Common myeloid progenitor, CD34-positive (primary cell): ENCODE measurements at regions not wholly inside any gene's neighbourhood (a gene's known extent, or its start where the extent isn't known, plus 50 kb on each side); places are given as distances from the start of the nearest gene placed in this dataset.
"Not testable (repeated sequence)": the region's sequence is repeated elsewhere in the genome, so short reads cannot be mapped to it uniquely, and the experiment has no call there.

Experiments used
- CTCF ChIA-PET: fragments of 350-600 bp; sonication (Branson Sonifier 250); formaldehyde crosslinking; loops from one replicate; lab custom pipeline; 2021; ENCODE audit warnings: antibody characterized with exemption; lab: Charles Lee
- POLR2A ChIA-PET: fragments of 350-600 bp; sonication (Branson Sonifier 250); formaldehyde crosslinking; loops from one replicate; lab custom pipeline; 2021; ENCODE audit warnings: antibody characterized with exemption; lab: Charles Lee
- DNase-seq, 3 donors: peaks; one replicate each; pipeline versions ENCODE4 v3.0.0 to v3.0.0-alpha.2; 2013
- H3K27ac ChIP-seq, 2 experiments: 1 replicate in 1 of 2; 2 replicates in 1 of 2; pipeline ENCODE4 v1.7.0; 2013; ENCODE audit warnings: inconsistent platforms in 2 of 2, low read length in 2 of 2, mild to moderate bottlenecking in 2 of 2, low read depth in 1 of 2, moderate library complexity in 1 of 2; ENCODE audit not compliant: severe bottlenecking in 2 of 2, insufficient read depth in 1 of 2, poor library complexity in 1 of 2
- H3K27me3 ChIP-seq, 5 experiments: replicated peaks in 2 of 5; 1 replicate in 3 of 5; 2 replicates in 2 of 5; pipeline versions ENCODE4 v1.6.1 to v1.7.0; 2013; ENCODE audit warnings: low read length in 4 of 5, mild to moderate bottlenecking in 2 of 5, moderate library complexity in 2 of 5, inconsistent platforms in 1 of 5; ENCODE audit not compliant: insufficient read depth in 5 of 5, control insufficient read depth in 4 of 5
- H3K36me3 ChIP-seq, 4 experiments: 1 replicate in 2 of 4; 2 replicates in 2 of 4; pipeline versions ENCODE4 v1.6.1 to v1.7.0; 2013; ENCODE audit warnings: low read length in 3 of 4, control low read depth in 1 of 4, mild to moderate bottlenecking in 1 of 4; ENCODE audit not compliant: control insufficient read depth in 4 of 4, insufficient read depth in 4 of 4
- H3K4me1 ChIP-seq, 4 experiments: 1 replicate in 3 of 4; 2 replicates in 1 of 4; pipeline versions ENCODE4 v1.6.1 to v1.7.1; 2013; ENCODE audit warnings: low read length in 3 of 4, mild to moderate bottlenecking in 3 of 4, control low read depth in 1 of 4, inconsistent platforms in 1 of 4, moderate library complexity in 1 of 4; ENCODE audit not compliant: control insufficient read depth in 4 of 4, insufficient read depth in 4 of 4; ENCODE audit errors: control extremely low read depth in 1 of 4
- H3K4me3 ChIP-seq, 7 experiments: 1 replicate in 4 of 7; 2 replicates in 3 of 7; pipeline versions ENCODE4 v1.5.1 to v1.7.0; 2013; ENCODE audit warnings: mild to moderate bottlenecking in 7 of 7, low read length in 6 of 7, moderate library complexity in 6 of 7, inconsistent platforms in 2 of 7, low read depth in 2 of 7, control low read depth in 1 of 7; ENCODE audit not compliant: insufficient read depth in 4 of 7, control insufficient read depth in 1 of 7; ENCODE audit errors: extremely low read depth in 1 of 7
- H3K9me3 ChIP-seq, 5 experiments: 1 replicate in 4 of 5; 2 replicates in 1 of 5; pipeline versions ENCODE4 v1.6.1 to v1.7.1; 2013; ENCODE audit warnings: low read length in 4 of 5, mild to moderate bottlenecking in 2 of 5, inconsistent platforms in 1 of 5, low read depth in 1 of 5, moderate library complexity in 1 of 5; ENCODE audit not compliant: control insufficient read depth in 4 of 5, insufficient read depth in 2 of 5; ENCODE audit errors: control extremely low read depth in 1 of 5
- WGBS: methylation state at CpG from one replicate; pipeline ENCODE4 v1.1.5; 2013; ENCODE audit not compliant: insufficient coverage; 5-methylcytosine and 5-hydroxymethylcytosine counted together

- 97% methylated on average over 3 of the region's 3 CpGs for WGBS
- CTCF ChIA-PET, result not testable (repeated sequence)
These were observed 283.4 kb upstream of the MTPN start for GRCh38 chr7:136260591-136260990.

GRCh38 chr7:136259074-136259473 is 281.9 kb upstream of the MTPN start:
- Histone ChIP-seq H3K36me3 (no peaks in the 10 kb centered on the region), H3K27me3 (no peaks in the 10 kb centered on the region), H3K27ac (no peak overlapping the region), H3K9me3 (peaks cover 0 to 11% (median 1%) of the 10 kb centered on the region in 5 experiments), H3K4me1 (no peaks in the 10 kb centered on the region), H3K4me3 (no peak overlapping the region)
- ChIA-PET CTCF (no interaction called here), POLR2A (no interaction called here)
- WGBS, result no CpG with 5 or more reads among the region's 4 CpGs
- no peak for DNase-seq

More at GRCh38 chr7:136260591-136260990, 283.4 kb upstream of the MTPN start:
- POLR2A ChIA-PET, H3K27me3 ChIP-seq, H3K36me3 ChIP-seq, H3K4me3 ChIP-seq, H3K27ac ChIP-seq, H3K4me1 ChIP-seq, DNase-seq: not testable (repeated sequence)
- peaks cover 0 to 18% (median 8%) of the 10 kb centered on the region in 5 experiments for H3K9me3 ChIP-seq

GRCh38 chr7:136256491-136256890 is 279.3 kb upstream of the MTPN start:
- Histone ChIP-seq H3K9me3 (peaks cover 0 to 10% (median 1%) of the 10 kb centered on the region in 5 experiments), H3K4me3 (no peak overlapping the region), H3K27me3 (no peaks in the 10 kb centered on the region), H3K4me1 (no peaks in the 10 kb centered on the region), H3K27ac (no peak overlapping the region), H3K36me3 (no peaks in the 10 kb centered on the region)
- ChIA-PET POLR2A (no interaction called here), CTCF (no interaction called here)
- no peak for DNase-seq
- WGBS, result 93% methylated on average over 3 of the region's 3 CpGs

- whole genome bisulfite sequencing, result 41% methylated on average over 3 of the region's 6 CpGs
These were observed 277.0 kb upstream of the MTPN start for GRCh38 chr7:136254148-136254547.

GRCh38 chr7:136251826-136252225 is 274.7 kb upstream of the MTPN start:
- WGBS, result 87% methylated on average over 3 of the region's 3 CpGs
- H3K4me1 ChIP-seq, result no peaks in the 10 kb centered on the region
- CTCF ChIA-PET, result no interaction called here
- H3K4me3 ChIP-seq, result no peak overlapping the region
- no peak overlapping the region for H3K27ac ChIP-seq
- peaks cover 0 to 2% (median 0%) of the 10 kb centered on the region in 5 experiments for H3K9me3 ChIP-seq
- no peak for DNase-seq
- no peaks in the 10 kb centered on the region for H3K27me3 ChIP-seq
- no peaks in the 10 kb centered on the region for H3K36me3 ChIP-seq
- POLR2A ChIA-PET, result no interaction called here

More at GRCh38 chr7:136254148-136254547, 277.0 kb upstream of the MTPN start:
- Histone ChIP-seq H3K9me3 (peaks cover 0 to 2% (median 0%) of the 10 kb centered on the region in 5 experiments), H3K4me1 (no peaks in the 10 kb centered on the region), H3K27ac (no peak overlapping the region), H3K27me3 (no peaks in the 10 kb centered on the region), H3K4me3 (no peak overlapping the region), H3K36me3 (no peaks in the 10 kb centered on the region)
- CTCF ChIA-PET, result no interaction called here
- no peak for DNase-seq
- POLR2A ChIA-PET, result no interaction called here

- no peaks in the 10 kb centered on the region for H3K4me1 ChIP-seq
- no peak for DNase-seq
- no peak overlapping the region for H3K4me3 ChIP-seq
- no peak overlapping the region for H3K27ac ChIP-seq
- POLR2A ChIA-PET, result no interaction called here
- peaks cover 0 to 2% (median 0%) of the 10 kb centered on the region in 5 experiments for H3K9me3 ChIP-seq
- CTCF ChIA-PET, result interaction anchor here (0.6 kb wide), 1 partner anchor 442 kb away, joined by 3 read pairs; no protein-coding TSS in a partner anchor
- no CpG with 5 or more reads among the region's 1 CpG for WGBS
- H3K36me3 ChIP-seq, result no peaks in the 10 kb centered on the region
- no peaks in the 10 kb centered on the region for H3K27me3 ChIP-seq
These were observed 270.1 kb upstream of the MTPN start for GRCh38 chr7:136247211-136247610.

- H3K4me1 ChIP-seq, result no peaks in the 10 kb centered on the region
- CTCF ChIA-PET, result no interaction called here
- 94% methylated on average over 3 of the region's 3 CpGs for WGBS
- POLR2A ChIA-PET, result no interaction called here
- no peak overlapping the region for H3K27ac ChIP-seq
- no peaks in the 10 kb centered on the region for H3K9me3 ChIP-seq
- H3K36me3 ChIP-seq, result no peaks in the 10 kb centered on the region
- no peak overlapping the region for H3K4me3 ChIP-seq
- no peaks in the 10 kb centered on the region for H3K27me3 ChIP-seq
- no peak for DNase-seq
These were observed 268.3 kb upstream of the MTPN start for GRCh38 chr7:136245327-136246004.
